HG03520 (cell line): ENCODE measurements at regions not wholly inside any gene's neighbourhood (a gene's known extent, or its start where the extent isn't known, plus 50 kb on each side); places are given as distances from the start of the nearest gene placed in this dataset.
"Not testable (repeated sequence)": the region's sequence is repeated elsewhere in the genome, so short reads cannot be mapped to it uniquely, and the experiment has no call there.

Experiments used
- ATAC-seq: cut with Tn5 transposase; IDR thresholded peaks from one replicate; pipeline ENCODE4 v1.9.1; 2021; ENCODE audit warnings: mild to moderate bottlenecking, moderate library complexity; ENCODE audit not compliant: unreplicated experiment

DNA sequence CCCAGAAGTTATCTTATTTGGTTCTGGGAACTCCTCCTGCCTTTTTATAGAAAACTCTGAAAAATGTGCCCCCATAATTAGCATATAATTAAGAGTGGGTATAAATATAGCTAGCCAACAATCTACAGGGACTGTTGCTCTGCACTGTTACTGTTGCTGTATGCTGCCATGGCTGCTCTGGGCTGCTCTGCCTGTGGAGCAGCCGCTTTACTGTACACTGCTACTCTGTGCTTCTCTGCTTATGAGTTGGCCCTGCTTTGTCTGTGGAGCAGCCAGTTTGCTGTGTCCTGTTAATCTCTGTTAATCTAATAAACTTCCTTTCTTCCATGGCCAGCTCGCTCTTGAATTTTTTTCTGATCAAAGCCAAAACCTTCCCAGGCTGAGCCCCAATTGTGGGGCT, 2244.0 kb upstream of the ACO1 start:
- ATAC-seq: no peak

DNA sequence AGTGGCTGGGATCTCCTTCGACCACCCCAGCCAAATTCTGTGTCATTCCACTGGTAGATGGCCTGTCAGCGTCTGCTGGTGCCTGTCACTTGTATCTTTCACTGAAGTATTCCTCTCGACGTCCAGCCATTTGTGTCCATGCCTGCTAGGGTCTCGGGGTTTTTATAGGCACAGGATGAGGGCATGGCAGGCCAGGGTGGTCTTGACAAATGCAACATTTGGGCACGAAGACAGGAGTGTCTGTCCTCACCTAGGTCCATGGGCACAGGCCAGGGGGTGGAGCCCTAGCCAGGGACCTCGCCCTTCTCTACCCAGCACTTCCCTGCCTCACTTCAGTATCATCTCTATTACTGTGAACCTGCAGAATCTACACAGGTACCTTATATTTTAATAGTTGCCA, 2223.9 kb upstream of the ACO1 start:
- no peak for ATAC-seq

DNA sequence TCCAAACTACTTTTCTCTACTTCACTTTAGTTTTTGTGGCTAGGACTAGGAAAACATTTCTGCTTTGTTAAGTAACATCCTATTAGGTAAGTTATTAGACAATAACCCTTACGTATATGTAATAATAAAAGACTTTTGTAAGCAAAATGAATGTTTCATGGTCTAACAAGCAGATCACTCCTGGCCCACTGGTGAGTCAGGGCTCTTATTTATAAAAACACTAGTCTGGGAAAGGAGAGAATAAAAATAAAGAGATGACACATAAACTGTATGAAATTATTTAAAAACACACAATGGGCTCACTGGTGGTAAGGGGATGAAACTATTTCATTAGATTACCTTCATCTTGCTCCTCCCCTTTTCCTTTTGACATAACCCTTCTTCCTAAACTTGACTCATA, 2212.2 kb upstream of the ACO1 start:
- no peak for ATAC-seq

DNA sequence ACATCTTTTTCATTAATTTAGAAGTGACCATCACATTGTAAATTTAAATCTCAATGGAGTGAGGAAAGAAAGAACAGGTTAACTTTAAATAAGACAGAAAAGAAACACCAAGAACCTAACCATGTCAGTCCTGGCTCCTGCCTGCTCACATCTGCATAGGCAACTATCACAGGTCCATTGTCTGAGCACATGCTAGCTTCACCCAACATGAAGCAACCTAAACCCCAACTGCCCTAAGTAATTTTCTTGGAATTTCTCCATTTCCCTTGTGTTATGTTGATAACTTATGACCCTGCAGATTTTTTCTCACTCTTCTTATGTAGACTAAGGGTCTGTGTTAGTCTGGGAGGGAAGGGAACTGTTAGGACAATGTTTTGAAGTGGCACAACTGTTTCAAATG, 2205.8 kb upstream of the ACO1 start:
- ATAC-seq: no peak

DNA sequence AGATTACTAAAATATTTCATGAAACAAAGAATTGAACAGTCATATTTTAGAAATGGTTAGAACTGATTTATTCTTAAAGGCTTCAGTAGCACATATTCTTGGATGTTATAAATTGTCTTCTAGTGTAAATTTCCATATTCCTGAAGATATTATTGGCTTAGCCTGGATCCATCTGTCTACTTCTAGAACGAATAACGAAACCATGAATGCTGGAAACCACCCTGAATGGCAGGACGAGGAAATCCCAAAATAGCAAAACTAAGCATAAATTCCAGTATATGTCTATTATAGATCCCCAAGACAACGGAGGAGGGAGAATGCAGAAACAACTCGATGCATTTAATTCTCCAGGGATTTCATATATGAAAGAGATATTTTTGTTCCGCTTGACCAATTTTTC, 2191.0 kb upstream of the ACO1 start:
- no peak for ATAC-seq

DNA sequence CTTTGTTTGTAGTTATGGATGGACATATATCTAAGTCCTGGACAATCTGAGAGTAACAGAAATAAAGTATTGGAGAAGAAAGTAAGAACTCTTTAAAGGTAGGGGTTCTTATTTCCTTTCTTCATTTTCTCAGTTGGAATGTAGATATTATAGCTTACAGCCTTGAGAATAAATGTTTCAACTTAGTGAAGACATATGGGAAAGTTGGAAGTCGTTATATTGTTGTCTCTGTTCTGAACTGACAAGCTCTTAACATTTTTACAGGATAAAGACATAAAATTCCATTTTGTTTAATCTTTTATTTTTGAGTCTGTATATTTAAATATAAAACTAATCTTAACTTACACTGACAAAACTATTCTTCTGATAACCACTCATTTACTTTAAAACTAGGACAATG, 2187.5 kb upstream of the ACO1 start:
- no peak for ATAC-seq

DNA sequence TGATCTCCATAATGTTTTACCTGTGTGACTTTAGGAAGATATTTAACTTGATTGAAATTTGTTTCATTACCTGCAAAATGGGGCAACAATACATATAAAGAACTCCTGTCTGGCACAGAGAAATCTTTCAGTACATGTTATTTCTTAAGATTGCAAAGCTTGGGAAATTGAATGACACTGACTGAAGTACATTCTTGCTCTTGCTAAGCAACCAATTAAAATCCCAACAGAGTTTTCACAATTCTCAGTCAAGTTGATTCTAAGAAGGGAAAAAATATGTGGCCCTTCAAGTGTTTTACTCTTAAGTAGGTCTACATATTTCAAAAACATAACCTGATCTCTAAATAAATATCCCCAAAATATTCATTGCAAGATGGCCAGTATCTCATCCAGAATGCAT, 2187.0 kb upstream of the ACO1 start:
- ATAC-seq: no peak

DNA sequence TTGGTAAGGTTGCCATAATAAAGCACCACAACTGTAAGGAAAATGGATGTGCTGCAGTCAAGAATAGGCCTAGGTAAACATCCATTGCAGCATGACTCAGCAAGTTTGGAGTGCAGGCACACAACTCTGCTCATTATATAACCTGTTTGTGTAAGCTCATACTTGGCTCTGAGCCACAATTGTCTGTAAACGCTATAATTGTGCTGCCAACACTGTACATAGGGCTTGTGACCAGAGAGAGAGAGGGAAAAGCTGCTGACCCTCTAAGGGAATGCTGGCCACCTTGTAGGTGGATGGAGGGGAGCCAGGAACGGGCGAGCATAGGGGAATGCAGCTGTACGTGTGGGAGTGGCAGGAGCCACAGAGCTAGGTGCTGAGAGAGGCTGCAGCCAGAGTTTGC, 2186.5 kb upstream of the ACO1 start:
- no peak for ATAC-seq

DNA sequence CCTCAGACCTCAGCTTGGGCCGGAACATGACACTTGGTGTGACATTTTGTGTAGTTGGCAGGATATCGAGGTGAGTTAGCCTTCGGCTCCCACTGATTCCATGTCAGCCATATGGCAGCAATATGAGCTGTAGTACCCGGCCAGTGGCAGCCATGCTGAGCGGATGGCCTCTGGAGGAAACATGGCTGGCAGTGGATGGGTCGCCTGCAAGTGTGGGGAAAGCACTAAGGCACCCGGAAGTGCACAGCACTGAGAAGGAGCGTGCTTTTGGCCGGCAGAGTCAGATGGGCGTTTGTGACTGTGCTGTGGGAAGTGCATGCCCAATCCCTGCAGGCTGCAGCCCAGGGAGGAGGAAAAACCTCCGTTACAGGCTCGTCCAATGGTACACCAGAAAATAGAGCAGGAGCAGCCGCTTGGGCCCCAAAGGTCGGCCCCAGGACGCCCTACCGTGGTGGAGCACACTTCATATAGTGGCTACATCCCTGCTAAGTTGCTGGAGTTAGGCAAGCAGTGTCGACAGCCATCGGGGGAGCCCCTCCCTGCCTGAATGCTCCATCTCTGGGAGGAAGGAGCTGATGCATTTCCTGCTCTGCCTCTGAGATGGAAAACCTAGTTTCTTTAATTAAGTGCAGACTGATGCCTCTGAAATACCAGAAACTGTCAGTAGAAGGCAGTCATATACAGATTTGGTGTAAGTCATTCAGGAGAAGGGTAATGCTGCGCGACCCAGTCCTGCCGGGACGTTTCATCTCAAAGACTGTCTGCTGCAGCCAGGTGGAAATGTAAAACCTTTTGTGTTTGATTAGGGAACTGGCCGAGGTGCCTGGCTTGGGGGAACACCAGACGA, 2185.8 kb upstream of the ACO1 start:
- no peak for ATAC-seq

DNA sequence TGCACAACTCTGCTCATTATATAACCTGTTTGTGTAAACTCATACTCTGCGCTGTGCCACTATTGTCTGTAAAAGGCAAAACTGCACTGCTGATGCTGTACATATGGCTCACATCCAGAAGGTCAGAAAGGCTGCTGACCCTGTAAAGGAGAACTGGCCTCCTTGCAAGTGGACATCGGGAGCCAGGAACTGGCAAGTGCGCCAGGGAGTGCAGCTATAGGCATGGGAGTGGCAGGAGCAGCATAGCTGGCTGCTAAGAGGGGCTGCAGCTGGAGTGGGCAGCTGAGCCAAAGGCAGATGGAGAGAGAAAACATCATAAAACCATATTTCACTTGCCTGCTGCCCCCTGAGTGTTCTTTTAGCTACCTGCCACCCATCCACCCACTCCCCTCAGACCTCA, 2183.4 kb upstream of the ACO1 start:
- ATAC-seq: no peak

DNA sequence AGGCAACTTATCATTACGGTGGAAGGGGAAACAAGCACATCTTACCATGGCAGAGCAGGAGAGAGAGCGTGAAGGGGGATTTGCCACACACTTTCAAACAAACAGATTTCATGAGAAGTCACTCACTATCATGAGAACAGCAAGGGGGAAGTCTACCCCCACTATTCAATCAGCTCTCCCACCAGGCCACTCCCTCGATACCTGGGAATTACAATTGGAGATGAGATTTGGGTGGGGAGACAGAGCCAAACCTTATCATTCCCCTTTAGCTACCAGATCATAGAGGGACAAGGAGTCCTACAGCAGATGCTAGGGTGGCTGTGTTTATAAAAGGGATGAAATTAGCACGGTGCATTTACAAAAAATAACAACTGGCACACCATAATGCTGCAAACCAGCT, 2149.4 kb upstream of the ACO1 start:
- no peak for ATAC-seq

DNA sequence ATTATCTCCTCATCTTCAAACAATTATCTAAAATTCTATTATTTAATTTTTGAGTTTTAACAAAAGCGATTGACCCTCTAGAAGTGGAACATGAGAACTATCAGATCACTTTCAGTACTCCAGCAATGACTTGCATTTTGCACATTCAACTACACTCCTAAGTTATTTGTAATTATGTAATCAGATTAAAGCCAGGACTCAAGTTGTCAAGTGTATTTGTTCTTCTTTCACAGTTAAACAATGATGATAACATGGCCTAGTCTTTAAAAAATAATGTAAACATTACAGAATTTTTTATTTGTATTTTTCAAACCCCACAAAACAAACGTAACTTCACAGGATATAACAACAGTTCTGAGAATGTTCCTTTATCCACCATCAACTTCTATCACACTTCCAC, 2148.9 kb upstream of the ACO1 start:
- no peak for ATAC-seq

DNA sequence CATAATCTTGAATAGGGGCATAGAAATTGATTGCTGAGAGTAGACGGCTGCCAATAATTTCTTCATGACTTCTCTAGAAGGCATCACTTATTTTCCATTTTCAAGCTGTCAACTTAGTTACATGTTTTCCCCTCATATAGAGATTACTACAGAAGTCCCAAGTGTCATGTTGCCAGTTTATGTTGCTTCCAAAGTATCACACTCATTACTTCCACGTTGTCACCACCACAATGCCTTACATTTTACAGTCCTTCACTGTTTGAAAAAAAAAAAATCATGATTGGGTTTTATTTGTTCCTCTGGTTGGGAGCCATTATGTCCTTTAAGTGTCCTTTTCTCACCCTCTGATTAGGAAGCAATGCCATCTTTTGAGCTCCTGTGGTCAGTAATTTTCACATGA, 2144.6 kb upstream of the ACO1 start:
- ATAC-seq: no peak

DNA sequence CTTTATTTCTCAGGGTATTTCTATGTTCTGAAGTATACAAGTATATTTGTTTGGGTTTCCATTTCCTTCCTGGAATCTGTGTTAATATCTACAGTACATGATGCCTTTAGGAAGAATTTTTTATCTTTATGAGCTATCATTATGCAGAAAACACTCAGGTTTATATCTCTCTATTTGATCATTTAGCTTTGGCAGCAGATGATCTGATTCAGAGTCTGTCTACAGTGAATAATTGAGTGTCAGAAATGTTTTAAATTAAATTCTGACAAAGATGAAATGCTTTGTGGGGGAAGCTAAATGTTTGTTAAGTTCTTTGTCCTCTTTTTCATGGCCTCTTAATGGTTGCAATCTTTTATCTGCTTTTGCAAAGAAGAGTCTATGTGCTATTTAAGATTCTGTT, 2141.0 kb upstream of the ACO1 start:
- ATAC-seq: no peak

DNA sequence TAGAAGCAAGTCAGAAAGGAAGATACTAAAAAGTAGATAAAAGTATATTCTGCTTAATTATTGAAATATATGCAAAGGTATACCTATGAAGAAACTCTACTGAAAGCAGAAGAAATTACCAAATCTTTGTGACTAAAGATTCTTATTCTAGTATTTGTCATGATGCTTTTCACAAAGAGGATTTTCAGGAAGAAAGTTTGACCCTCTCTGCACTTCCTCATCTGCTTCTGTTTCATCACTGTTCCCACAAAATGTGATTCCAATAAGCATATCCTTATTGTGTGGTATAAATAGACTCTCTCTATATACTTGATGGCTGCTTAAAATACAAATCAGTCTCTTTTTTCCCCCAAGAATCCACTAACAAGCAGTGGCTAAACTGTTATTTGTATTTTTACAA, 2139.6 kb upstream of the ACO1 start:
- ATAC-seq: no peak

DNA sequence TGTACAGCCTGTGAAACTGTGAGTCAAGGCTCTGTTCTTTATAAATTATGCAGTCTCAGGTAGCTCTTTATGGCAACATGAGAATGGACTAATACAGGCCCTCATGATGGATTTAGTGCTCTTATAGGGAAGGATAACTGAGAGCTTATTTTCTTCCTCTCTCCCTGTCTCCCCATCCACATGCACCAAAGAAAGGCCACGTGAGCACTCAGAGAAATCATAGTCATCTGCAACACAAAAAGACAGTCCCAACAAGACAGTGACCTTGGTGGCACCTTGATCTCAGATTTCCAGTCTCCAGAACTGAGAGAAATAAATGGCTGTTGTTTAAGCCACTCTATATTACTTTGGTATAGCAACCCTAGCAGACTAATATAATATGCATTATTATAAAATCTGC, 2133.6 kb upstream of the ACO1 start:
- no peak for ATAC-seq

DNA sequence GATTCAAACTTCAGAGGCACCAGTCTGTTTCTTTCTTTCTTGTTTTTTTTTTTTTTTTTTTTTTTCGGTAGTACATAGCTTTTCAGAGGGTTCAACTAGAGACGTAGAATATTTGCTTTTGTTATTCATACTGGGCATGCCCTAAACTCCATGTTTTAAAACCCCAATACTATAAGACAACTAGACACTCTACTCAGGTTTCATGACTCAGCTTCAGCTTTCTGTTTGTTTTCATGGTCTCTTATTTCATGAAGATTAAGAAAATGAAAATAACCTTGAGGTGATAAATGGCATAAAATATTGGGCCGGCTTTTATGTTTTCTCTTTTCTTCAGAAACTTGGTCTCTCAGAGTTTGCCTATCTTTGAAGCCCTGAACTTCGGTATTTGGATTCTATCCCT, 2126.3 kb upstream of the ACO1 start:
- ATAC-seq: no peak

DNA sequence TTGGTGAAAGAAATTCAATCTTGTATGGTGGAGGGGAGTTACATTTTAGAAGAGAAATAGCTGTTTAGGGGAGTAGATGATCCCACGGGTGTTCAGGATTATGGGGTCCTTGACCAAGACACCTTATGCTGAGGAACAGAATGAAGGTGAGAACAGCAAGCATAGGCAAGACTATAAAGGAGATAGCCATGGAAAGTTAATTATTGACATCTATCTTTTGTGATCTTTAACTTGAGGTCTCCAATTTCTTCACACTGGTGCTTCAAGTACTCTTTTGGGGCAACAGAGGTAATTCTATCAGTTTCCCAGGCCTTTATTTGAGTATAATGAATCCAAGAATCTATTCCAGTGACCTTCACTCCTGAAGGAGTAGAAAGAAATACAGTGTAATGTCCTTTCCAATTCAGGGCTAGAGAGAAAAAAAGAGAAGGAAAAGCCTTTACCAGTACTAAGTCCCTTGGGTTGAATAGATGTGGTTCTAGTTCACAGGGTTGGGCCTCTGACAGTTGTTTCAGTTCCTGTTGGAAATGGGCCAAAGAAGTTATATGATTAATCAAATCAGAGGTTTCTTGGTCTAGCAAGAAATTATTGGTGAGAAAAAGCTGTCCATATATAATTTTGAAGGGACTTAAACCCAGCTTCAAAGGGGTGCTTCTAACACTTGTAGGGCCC, 2104.1 kb upstream of the ACO1 start:
- no peak for ATAC-seq

DNA sequence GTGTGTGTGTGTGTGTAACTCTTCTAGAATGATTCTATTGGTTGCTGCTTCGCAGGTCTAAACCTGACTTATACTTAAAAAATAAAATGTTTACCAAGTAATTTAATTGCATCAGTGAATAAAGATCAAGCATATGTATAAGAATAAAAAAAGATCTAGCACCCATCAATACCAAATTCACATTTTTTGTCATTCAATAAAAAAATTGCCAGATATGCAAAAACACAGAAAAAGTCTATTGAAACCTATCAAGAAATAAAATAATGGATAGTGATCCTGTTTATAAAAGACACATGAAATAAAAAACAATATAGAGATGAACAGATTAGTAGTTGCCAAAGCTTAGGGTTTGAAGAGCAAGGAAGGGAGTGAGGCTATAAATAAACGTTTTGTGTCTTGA, 2095.0 kb upstream of the ACO1 start:
- no peak for ATAC-seq

DNA sequence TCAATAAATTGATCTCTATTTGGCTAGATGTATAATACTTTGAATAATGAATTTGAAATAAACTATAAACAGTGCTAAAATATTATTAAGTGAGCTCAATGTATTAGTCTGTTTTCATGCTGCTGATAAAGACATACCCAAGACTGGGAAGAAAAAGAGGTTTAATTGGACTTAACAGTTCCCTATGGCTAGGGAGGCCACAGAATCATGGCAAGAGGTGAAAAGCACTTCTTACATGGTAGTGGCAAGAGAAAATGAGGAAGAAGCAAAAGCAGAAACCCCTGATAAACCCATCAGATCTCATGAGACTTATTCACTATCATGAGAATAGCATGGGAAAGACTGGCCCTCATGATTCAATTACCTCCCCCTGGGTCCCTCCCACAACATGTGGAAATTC, 2092.4 kb upstream of the ACO1 start:
- not testable (repeated sequence) for ATAC-seq

DNA sequence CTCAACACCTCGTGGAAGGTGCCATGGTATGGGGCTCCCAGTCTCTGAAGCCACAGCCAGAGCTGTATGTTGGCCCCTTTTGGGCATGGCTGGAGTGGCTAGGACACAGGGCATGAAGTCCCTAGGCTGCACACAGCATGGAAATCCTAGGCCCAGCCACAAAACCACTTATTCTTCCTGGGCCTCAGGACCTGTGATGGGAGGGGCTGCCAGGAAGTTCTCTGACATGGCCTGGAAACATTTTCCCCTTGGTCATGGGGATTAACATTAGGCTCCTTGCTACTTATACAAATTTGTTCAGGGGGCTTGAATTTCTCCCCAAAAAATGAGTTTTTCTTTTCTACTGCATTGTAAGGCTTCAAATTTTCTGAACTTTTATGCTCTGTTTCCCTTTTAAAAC, 2091.2 kb upstream of the ACO1 start:
- no peak for ATAC-seq

DNA sequence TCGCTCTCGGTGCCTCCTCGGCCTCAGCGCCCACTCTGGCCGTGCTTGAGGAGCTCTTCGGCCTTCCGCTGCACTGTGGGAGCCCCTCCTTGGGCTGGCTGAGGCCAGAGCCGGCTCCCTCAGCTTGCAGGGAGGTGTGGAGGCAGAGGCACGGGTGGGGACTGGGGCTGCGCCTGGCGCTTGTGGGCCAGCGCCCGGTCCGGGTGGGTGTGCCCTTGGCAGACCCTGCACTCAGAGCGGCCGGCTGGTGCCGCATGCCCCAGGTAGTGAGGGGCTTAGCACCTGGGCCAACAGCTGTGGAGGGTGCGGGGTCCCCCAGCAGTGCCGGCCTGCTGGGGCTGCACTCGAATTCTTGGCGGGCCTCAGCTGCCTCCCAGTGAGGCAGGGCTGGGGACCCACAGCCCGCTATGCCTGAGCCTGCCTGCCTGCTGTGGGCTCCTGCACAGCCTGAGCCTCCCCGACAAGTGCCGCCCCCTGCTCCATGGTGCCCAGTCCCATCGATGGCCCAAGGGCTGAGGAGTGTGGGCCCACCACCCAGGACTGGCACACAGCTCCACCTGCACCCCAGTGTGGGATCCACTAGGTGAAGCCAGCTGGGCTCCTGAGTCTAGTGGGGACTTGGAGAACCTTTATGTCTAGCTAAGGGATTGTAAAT, 2085.2 kb upstream of the ACO1 start:
- ATAC-seq: no peak
